ENCODE measurements at regions not wholly inside any gene's neighbourhood (a gene's known extent, or its start where the extent isn't known, plus 50 kb on each side); places are given as distances from the start of the nearest gene placed in this dataset.

- WGBS, 3 donors, result 69 to 77% (median 70%) methylated on average over 8 of the region's 8 CpGs
- H3K27ac ChIP-seq, result no peak overlapping the region
- TF ChIP-seq CTCF (IDR thresholded peaks at IDR 0.05) (no peak), POLR2A (IDR thresholded peaks at IDR 0.05) (no peak), EP300 (IDR thresholded peaks at IDR 0.05) (no peak)
Observed at GRCh38 chr11:45485070-45485707, 180.2 kb downstream of the CHST1 start.

GRCh38 chr11:45484326-45484883 lies 181.0 kb downstream of the CHST1 start:
- WGBS, 3 donors, result 48 to 56% (median 54%) methylated on average over 11 of the region's 11 CpGs
- H3K4me1 ChIP-seq (ENCODE audit: insufficient read depth), result no peaks in the 10 kb centered on the region
- no peak for DNase-seq

More at GRCh38 chr11:45485070-45485707, 180.2 kb downstream of the CHST1 start:
- DNase-seq, result no peak
- Histone ChIP-seq H3K27me3 (no peaks in the 10 kb centered on the region), H3K4me1 (ENCODE audit: insufficient read depth) (no peaks in the 10 kb centered on the region), H3K36me3 (no peaks in the 10 kb centered on the region), H3K4me3 (no peak overlapping the region), H3K9me3 (no peaks in the 10 kb centered on the region)
- intact Hi-C loops (cut with DNase I), result no loop called here

GRCh38 chr11:45483416-45483815 lies 182.0 kb downstream of the CHST1 start:
- Histone ChIP-seq H3K4me1 (ENCODE audit: insufficient read depth) (no peaks in the 10 kb centered on the region), H3K36me3 (no peaks in the 10 kb centered on the region), H3K27me3 (no peaks in the 10 kb centered on the region), H3K4me3 (no peak overlapping the region), H3K27ac (no peak overlapping the region), H3K9me3 (no peaks in the 10 kb centered on the region)
- DNase-seq, result no peak
- WGBS, 3 donors, result 85 to 91% (median 90%) methylated on average over 5 of the region's 5 CpGs
- intact Hi-C loops (cut with DNase I), result no loop called here
- TF ChIP-seq EP300 (IDR thresholded peaks at IDR 0.05) (no peak), POLR2A (IDR thresholded peaks at IDR 0.05) (no peak), CTCF (IDR thresholded peaks at IDR 0.05) (no peak)

More at GRCh38 chr11:45484326-45484883, 181.0 kb downstream of the CHST1 start:
- Histone ChIP-seq H3K36me3 (no peaks in the 10 kb centered on the region), H3K27me3 (no peaks in the 10 kb centered on the region), H3K27ac (no peak overlapping the region), H3K4me3 (no peak overlapping the region), H3K9me3 (no peaks in the 10 kb centered on the region)
- intact Hi-C loops (cut with DNase I), result no loop called here
- TF ChIP-seq EP300 (IDR thresholded peaks at IDR 0.05) (no peak), CTCF (IDR thresholded peaks at IDR 0.05) (no peak), POLR2A (IDR thresholded peaks at IDR 0.05) (no peak)

- 75 to 85% (median 83%) methylated on average over 7 of the region's 7 CpGs for WGBS, 3 donors
Observed at GRCh38 chr11:45482331-45482730, 183.1 kb downstream of the CHST1 start.

More at GRCh38 chr11:45482331-45482730, 183.1 kb downstream of the CHST1 start:
- intact Hi-C loops (cut with DNase I), result no loop called here
- Histone ChIP-seq H3K27me3 (no peaks in the 10 kb centered on the region), H3K9me3 (no peaks in the 10 kb centered on the region), H3K4me3 (no peak overlapping the region), H3K36me3 (no peaks in the 10 kb centered on the region), H3K27ac (no peak overlapping the region), H3K4me1 (ENCODE audit: insufficient read depth) (no peaks in the 10 kb centered on the region)
- no peak for DNase-seq
- no peak for TF ChIP-seq EP300 (IDR thresholded peaks at IDR 0.05)
- TF ChIP-seq POLR2A (IDR thresholded peaks at IDR 0.05), result no peak
- no peak for TF ChIP-seq CTCF (IDR thresholded peaks at IDR 0.05)
